Ovary (tissue), 3 donors: ENCODE measurements at regions not wholly inside any gene's neighbourhood (a gene's known extent, or its start where the extent isn't known, plus 50 kb on each side); places are given as distances from the start of the nearest gene placed in this dataset.

Experiments
- CTCF ChIP-seq, 3 donors: fragments of 450-650 bp in 2 of 3; fragments of 200-600 bp in 1 of 3; IDR thresholded peaks; one replicate each; pipeline versions ENCODE4 v1.5.1 to v1.8.0; 2016 to 2022; ENCODE audit warnings: antibody characterized with exemption in 3 of 3, mild to moderate bottlenecking in 1 of 3
- EP300 ChIP-seq: sonication (generic); formaldehyde crosslinking; IDR thresholded peaks from one replicate; pipeline ENCODE4 v1.6.1; 2017; ENCODE audit warnings: antibody characterized with exemption
- POLR2A ChIP-seq: fragments of 450-650 bp; IDR thresholded peaks from one replicate; pipeline ENCODE4 v1.6.1; 2017; ENCODE audit warnings: antibody characterized with exemption, mild to moderate bottlenecking, moderate library complexity
- donor health status: DM: no; HTN: no; CAD: no.

- TF ChIP-seq CTCF (IDR thresholded peaks at IDR 0.05), result no peak
- no peak for TF ChIP-seq POLR2A
- no peak for TF ChIP-seq EP300
Observed at GRCh38 chr3:87359025-87359424, 82.6 kb upstream of the POU1F1 start.
